GM12875 (cell line): ENCODE measurements at regions not wholly inside any gene's neighbourhood (a gene's known extent, or its start where the extent isn't known, plus 50 kb on each side); places are given as distances from the start of the nearest gene placed in this dataset.

Experiments used
- H3K4me3 ChIP-seq: one replicate; pipeline ENCODE4 v1.5.1; 2011; ENCODE audit warnings: low read depth, low read length, control low read depth
- CTCF ChIP-seq: IDR thresholded peaks from 2 replicates; pipeline ENCODE4 v1.5.1; 2011; ENCODE audit warnings: low read depth, mild to moderate bottlenecking, control low read depth, inconsistent platforms, low read length, moderate library complexity, borderline replicate concordance; ENCODE audit not compliant: insufficient read depth

GRCh38 chr12:91819132-91819447 lies 326.6 kb downstream of the BTG1 start:
- TF ChIP-seq CTCF = no peak
- no peak overlapping the region for H3K4me3 ChIP-seq

- no peak for TF ChIP-seq CTCF
- H3K4me3 ChIP-seq = no peak overlapping the region
These were observed 327.2 kb downstream of the BTG1 start for GRCh38 chr12:91818227-91819131.

GRCh38 chr12:91817517-91817916 lies 328.1 kb downstream of the BTG1 start:
- no peak for TF ChIP-seq CTCF
- no peak overlapping the region for H3K4me3 ChIP-seq

- TF ChIP-seq CTCF = no peak
- H3K4me3 ChIP-seq = no peak overlapping the region
These were observed 331.9 kb downstream of the BTG1 start for GRCh38 chr12:91813701-91814100.

- H3K4me3 ChIP-seq = no peak overlapping the region
- peak; percentile 75 for TF ChIP-seq CTCF
These were observed 334.0 kb downstream of the BTG1 start for GRCh38 chr12:91811481-91812287.

GRCh38 chr12:91810531-91811451 lies 334.9 kb downstream of the BTG1 start:
- no peak overlapping the region for H3K4me3 ChIP-seq
- TF ChIP-seq CTCF = no peak
